ENCODE measurements at regions not wholly inside any gene's neighbourhood (a gene's known extent, or its start where the extent isn't known, plus 50 kb on each side); places are given as distances from the start of the nearest gene placed in this dataset.

DNA sequence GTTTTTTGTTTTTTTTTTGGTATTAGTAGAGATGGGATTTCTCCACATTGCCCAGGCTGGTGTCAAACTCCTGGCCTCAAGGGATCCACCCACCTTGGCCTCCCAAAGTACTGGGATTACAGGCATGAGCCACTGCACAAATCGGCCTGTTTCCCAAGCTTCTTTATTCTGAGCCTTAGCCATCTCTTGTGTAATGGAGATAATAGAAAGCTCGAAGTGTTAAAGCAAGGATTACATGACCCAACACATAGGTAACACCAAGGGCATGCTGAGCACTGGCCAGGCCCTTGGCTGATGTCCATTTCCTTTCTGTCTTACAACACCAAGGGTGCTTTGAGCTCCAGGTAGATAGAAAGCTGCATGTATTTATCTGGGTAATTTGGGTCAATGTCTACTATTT is 187.8 kb upstream of the MEX3C start:
- Histone ChIP-seq H3K4me3 (ENCODE audit: low read depth, low read length) (no peak overlapping the region), H3K9me3 (ENCODE audit: control insufficient read depth, insufficient read depth, low read length) (peaks cover 13% of the 10 kb centered on the region), H3K27me3 (ENCODE audit: control insufficient read depth, insufficient read depth, low read length) (no peaks in the 10 kb centered on the region), H3K27ac (ENCODE audit: low read depth, low read length) (no peak overlapping the region)
- TF ChIP-seq, protein P1, sequence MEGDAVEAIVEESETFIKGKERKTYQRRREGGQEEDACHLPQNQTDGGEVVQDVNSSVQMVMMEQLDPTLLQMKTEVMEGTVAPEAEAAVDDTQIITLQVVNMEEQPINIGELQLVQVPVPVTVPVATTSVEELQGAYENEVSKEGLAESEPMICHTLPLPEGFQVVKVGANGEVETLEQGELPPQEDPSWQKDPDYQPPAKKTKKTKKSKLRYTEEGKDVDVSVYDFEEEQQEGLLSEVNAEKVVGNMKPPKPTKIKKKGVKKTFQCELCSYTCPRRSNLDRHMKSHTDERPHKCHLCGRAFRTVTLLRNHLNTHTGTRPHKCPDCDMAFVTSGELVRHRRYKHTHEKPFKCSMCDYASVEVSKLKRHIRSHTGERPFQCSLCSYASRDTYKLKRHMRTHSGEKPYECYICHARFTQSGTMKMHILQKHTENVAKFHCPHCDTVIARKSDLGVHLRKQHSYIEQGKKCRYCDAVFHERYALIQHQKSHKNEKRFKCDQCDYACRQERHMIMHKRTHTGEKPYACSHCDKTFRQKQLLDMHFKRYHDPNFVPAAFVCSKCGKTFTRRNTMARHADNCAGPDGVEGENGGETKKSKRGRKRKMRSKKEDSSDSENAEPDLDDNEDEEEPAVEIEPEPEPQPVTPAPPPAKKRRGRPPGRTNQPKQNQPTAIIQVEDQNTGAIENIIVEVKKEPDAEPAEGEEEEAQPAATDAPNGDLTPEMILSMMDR (IDR thresholded peaks at IDR 0.05; ENCODE audit: low read depth, low read length) = no peak
- POLR2A ChIA-PET = no interaction called here
- CTCF ChIA-PET = interaction anchor here (0.7 to 1.6 kb wide), 3 partner anchors 187 to 376 kb away, joined by 5 to 7 read pairs (median 6); partner anchors contain the start of gene MEX3C
- DNase-seq (ENCODE audit: low read depth, low spot score) = no peak

DNA sequence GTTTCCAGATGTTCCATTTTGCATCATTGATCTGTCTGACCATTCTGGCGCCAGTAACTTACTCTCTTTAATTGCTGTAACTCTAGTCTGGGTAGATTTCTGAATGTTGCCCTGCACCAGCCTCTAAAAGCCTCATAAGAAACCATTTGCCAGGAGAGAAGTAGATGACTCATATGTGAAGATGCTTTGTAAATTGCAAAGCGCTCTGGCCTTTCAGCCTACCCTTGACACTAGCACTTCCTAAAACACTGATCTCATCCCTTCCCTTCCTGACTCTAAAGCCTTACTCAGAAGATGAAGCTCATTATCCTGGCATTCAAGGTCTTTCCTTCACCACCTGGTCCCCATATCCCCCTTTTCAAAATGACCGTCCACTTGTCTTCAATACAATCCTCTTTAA is 193.2 kb upstream of the MEX3C start:
- DNase-seq (ENCODE audit: low read depth, low spot score) = no peak
- CTCF ChIA-PET = no interaction called here
- TF ChIP-seq, protein P1 (IDR thresholded peaks at IDR 0.05; ENCODE audit: low read depth, low read length) = no peak
- POLR2A ChIA-PET = no interaction called here
- peaks cover 18% of the 10 kb centered on the region for H3K9me3 ChIP-seq (ENCODE audit: control insufficient read depth, insufficient read depth, low read length)
- no peak overlapping the region for H3K27ac ChIP-seq (ENCODE audit: low read depth, low read length)
- H3K27me3 ChIP-seq (ENCODE audit: control insufficient read depth, insufficient read depth, low read length) = no peaks in the 10 kb centered on the region
- no peak overlapping the region for H3K4me3 ChIP-seq (ENCODE audit: low read depth, low read length)

DNA sequence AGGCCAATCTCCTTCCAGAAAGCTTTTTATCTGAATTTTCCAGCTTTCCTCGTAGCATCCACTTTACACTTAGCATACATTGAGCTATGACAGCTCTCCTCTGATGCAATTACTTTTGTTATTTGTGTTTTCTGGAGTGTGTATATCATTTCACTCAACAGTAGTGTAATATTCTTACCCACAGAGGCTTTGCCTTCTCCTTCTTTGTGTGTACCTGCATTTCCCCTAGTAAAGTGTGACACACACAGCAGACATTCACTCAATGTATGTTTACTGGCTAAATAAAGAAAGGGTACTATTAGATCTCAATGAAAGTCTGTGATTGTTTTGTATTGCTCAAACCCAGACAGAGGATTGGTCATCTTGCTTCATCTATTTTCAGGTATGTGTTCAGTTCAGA is 193.7 kb upstream of the MEX3C start:
- ChIA-PET POLR2A (no interaction called here), CTCF (no interaction called here)
- Histone ChIP-seq H3K27ac (ENCODE audit: low read depth, low read length) (no peak overlapping the region), H3K27me3 (ENCODE audit: control insufficient read depth, insufficient read depth, low read length) (no peaks in the 10 kb centered on the region), H3K9me3 (ENCODE audit: control insufficient read depth, insufficient read depth, low read length) (peaks cover 21% of the 10 kb centered on the region), H3K4me3 (ENCODE audit: low read depth, low read length) (no peak overlapping the region)
- TF ChIP-seq, protein P1 (IDR thresholded peaks at IDR 0.05; ENCODE audit: low read depth, low read length) = no peak
- DNase-seq (ENCODE audit: low read depth, low spot score) = no peak

DNA sequence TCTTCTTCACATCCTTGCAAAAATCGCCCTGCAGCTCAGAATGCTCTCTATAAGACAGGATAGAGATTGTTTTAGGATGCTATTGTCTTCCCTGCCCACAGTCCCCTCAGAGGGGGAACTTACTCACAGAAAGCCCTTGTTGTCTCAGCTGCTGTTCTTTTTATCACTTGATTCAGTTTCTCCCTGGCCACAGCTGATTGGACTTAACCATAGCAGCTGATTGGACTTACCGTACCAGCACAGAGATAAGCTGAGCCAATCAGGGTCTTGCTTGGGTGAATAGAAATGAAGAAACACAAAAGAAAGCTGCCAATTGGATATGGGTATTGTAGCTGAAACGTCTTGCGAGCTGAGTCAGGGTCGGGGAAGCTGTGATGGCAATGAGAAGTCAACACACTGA is 194.2 kb upstream of the MEX3C start:
- TF ChIP-seq, protein P1 (IDR thresholded peaks at IDR 0.05; ENCODE audit: low read depth, low read length) = no peak
- Histone ChIP-seq H3K27me3 (ENCODE audit: control insufficient read depth, insufficient read depth, low read length) (no peaks in the 10 kb centered on the region), H3K9me3 (ENCODE audit: control insufficient read depth, insufficient read depth, low read length) (peaks cover 21% of the 10 kb centered on the region), H3K4me3 (ENCODE audit: low read depth, low read length) (no peak overlapping the region), H3K27ac (ENCODE audit: low read depth, low read length) (no peak overlapping the region)
- no peak for DNase-seq (ENCODE audit: low read depth, low spot score)
- ChIA-PET CTCF (no interaction called here), POLR2A (no interaction called here)

DNA sequence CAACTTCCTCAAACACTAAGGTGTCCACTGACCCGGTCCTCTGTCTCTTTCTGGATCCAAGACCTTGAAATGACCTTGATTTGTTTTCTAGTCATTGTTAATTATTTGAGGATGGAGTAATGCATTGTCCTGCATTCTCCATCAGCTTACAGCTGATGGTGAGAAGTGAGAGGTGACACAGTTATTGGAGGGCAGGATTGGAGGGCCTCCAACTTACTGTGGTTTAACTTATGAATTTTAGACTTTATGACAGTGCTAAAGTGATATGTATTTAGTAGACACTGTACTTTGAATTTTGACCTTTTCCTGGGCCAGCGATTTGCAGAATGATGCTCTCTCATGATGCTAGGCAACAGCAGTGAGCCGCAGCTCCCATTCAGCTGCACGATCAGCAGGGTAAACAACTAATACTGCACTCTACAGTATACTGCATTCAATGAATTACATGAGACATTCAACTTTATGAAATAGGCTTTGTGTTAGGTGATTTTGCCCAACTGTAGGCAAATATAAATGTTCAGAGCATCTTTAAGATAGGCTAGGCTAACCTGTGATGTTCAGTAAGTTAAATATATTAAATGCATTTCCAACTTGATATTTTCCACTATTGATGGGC is 200.0 kb upstream of the MEX3C start:
- H3K27ac ChIP-seq (ENCODE audit: low read depth, low read length) = no peak overlapping the region
- DNase-seq (ENCODE audit: low read depth, low spot score) = no peak
- CTCF ChIA-PET = no interaction called here
- H3K9me3 ChIP-seq (ENCODE audit: control insufficient read depth, insufficient read depth, low read length) = peaks cover 17% of the 10 kb centered on the region
- no peaks in the 10 kb centered on the region for H3K27me3 ChIP-seq (ENCODE audit: control insufficient read depth, insufficient read depth, low read length)
- no peak overlapping the region for H3K4me3 ChIP-seq (ENCODE audit: low read depth, low read length)
- POLR2A ChIA-PET = no interaction called here
- TF ChIP-seq, protein P1 (IDR thresholded peaks at IDR 0.05; ENCODE audit: low read depth, low read length) = no peak

All from AG04450 (cell line).